ENCODE measurements at regions not wholly inside any gene's neighbourhood (a gene's known extent, or its start where the extent isn't known, plus 50 kb on each side); places are given as distances from the start of the nearest gene placed in this dataset.
A peak's percentile ranks its signal among the peaks of the same experiment; 100 is the strongest.

DNA sequence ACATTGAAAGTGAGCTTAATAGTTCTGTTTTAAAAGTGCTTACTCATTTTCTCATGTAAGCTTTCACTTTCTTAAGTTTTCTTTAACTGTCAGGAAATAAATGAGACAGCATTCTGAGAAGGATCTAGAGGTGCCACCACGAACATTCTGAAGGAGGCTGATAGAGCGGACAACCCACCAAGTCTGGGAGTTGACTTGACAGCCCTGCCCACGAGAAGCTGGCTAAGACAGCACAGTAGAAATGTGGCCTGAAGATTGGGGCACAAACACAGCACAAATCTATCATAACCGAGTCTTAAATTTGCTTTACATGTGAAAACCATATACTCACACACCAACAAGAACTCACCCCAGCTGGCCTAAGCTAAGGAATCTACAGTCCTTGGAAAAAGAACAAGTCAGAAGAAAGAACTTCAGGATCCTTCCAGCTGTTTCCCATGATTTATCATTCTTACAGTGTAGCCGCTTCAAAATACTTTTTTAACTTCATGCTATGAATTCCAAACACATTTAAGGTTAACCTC, 144.2 kb upstream of the TNFAIP3 start:
- Histone ChIP-seq H3K27ac (peak overlapping the region in 3 of 4 donors; percentile 41 to 45 (median 43)), H3K9me3 (no peaks in the 10 kb centered on the region), H3K36me3 (no peaks in the 10 kb centered on the region), H3K4me3 (no peak overlapping the region), H3K27me3 (no peaks in the 10 kb centered on the region), H3K4me1 (peaks cover 0 to 14% (median 0%) of the 10 kb centered on the region in 3 donors)
- TF ChIP-seq, protein P1, sequence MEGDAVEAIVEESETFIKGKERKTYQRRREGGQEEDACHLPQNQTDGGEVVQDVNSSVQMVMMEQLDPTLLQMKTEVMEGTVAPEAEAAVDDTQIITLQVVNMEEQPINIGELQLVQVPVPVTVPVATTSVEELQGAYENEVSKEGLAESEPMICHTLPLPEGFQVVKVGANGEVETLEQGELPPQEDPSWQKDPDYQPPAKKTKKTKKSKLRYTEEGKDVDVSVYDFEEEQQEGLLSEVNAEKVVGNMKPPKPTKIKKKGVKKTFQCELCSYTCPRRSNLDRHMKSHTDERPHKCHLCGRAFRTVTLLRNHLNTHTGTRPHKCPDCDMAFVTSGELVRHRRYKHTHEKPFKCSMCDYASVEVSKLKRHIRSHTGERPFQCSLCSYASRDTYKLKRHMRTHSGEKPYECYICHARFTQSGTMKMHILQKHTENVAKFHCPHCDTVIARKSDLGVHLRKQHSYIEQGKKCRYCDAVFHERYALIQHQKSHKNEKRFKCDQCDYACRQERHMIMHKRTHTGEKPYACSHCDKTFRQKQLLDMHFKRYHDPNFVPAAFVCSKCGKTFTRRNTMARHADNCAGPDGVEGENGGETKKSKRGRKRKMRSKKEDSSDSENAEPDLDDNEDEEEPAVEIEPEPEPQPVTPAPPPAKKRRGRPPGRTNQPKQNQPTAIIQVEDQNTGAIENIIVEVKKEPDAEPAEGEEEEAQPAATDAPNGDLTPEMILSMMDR (IDR thresholded peaks at IDR 0.05) = no peak
- TF ChIP-seq POLR2A (IDR thresholded peaks at IDR 0.05) (no peak), POLR2AphosphoS5 (IDR thresholded peaks at IDR 0.05) (no peak), EP300 (IDR thresholded peaks at IDR 0.05) (no peak)
- WGBS, 2 donors (ENCODE audit: low coverage in 1 of 2) = 54 to 60% methylated on average over 5 of the region's 5 CpGs
- no peak for ATAC-seq

DNA sequence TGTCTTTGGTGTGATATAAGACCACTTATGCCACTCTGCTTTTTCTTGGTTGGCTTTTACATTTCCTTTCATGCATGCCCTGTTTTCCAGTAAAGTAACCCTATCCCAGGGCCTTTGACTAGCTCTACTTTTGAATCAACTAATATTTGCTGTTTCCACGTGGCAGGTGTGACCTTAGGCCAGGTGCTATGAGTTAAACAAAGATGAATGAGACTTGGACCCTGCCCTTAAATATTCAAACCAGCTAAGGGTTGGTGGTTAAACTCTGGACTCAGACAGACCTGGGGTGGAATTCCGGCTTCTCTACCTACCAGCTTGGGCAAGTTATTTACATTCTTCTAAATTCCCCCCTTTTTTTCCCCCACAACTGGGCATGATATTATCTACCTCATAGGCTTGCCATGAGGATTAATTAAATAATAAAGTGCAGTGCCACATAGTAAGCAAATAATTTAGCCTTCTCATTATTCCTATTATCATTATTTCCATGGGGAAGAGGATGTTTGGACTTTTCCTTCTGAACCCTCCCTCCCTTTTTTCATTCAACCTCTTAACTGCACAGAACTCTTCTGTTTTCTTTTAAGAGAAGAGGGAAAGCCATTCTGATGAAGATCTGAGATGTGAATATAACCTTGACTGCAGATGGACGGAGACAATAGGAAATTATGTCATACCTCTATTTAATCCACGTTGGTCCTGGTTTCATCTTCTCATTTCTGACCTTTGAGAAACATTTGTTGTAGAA, 143.6 kb upstream of the TNFAIP3 start:
- no peaks in the 10 kb centered on the region for H3K27me3 ChIP-seq
- no peak for ATAC-seq
- no peaks in the 10 kb centered on the region for H3K9me3 ChIP-seq
- peaks cover 0 to 15% (median 0%) of the 10 kb centered on the region in 3 donors for H3K4me1 ChIP-seq
- WGBS, 2 donors (ENCODE audit: low coverage in 1 of 2) = 50 to 66% methylated on average over 4 of the region's 4 CpGs
- H3K27ac ChIP-seq = peak overlapping the region in 2 of 4 donors; percentile 43 to 45
- H3K36me3 ChIP-seq = no peaks in the 10 kb centered on the region
- H3K4me3 ChIP-seq = no peak overlapping the region
- TF ChIP-seq POLR2A (IDR thresholded peaks at IDR 0.05) = no peak
- TF ChIP-seq POLR2AphosphoS5 (IDR thresholded peaks at IDR 0.05) = no peak
- TF ChIP-seq EP300 (IDR thresholded peaks at IDR 0.05) = no peak
- TF ChIP-seq, protein P1 (IDR thresholded peaks at IDR 0.05) = no peak

DNA sequence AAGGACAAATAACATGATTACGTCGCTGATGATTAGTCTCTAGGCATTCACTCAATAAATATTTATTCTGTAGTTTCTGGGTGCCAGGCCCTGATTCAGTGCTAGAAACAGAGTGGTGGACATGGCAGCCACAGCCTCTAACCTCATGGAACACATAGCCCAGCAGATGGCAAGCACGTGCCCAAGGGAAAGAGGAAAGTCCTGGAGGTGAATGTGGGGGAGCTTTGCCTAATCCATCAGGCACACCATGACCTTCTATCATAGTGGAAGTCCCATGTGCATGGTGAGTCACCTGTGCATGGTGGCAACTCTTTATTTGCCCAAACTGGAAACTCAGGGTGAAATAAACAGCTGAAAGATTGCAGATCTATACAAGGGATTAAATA, 143.0 kb upstream of the TNFAIP3 start:
- no peaks in the 10 kb centered on the region for H3K9me3 ChIP-seq

DNA sequence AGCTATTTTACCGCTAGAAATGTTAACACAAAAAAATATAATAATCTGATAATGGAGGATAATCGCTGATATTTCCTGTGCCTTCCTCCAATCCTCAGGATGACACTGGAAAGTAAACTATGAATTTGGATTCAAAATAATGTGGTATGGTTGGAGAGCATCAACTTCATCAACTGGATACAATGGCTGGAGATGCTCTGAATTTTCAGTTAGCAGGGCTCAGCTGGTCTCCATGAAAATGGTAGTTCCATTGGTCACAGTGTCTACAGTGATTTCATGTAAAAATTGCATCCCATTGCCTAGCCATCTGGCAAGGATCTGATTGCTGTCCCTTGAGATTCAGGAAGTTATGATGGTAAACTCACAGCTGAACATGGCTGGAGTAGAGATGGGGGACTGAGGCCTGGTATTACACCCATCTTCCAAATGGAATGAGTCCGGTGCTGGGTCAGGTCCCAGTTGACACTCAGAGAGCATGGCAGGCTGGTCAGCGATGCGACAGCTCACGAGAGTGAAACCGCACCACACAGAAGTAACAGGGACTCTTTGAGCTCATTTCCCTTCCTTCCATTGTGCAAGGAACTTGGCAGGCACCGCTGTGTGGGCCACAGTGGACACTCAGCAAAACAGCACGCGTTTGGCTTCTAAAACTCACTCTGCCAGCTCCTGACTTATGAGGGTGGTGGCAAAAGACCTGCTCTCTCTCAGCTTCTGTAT, 142.4 kb upstream of the TNFAIP3 start:
- Histone ChIP-seq H3K27me3 (no peaks in the 10 kb centered on the region), H3K4me3 (no peak overlapping the region), H3K4me1 (peaks cover 0 to 26% (median 0%) of the 10 kb centered on the region in 3 donors), H3K27ac (no peak overlapping the region), H3K36me3 (no peaks in the 10 kb centered on the region), H3K9me3 (no peaks in the 10 kb centered on the region)
- ATAC-seq = peak; percentile 47
- 57 to 88% methylated on average over 2 to 10 of the region's 10 CpGs for WGBS, 2 donors (ENCODE audit: low coverage in 1 of 2)
- TF ChIP-seq, protein P1 (IDR thresholded peaks at IDR 0.05) = no peak
- TF ChIP-seq EP300 (IDR thresholded peaks at IDR 0.05) (no peak), POLR2A (IDR thresholded peaks at IDR 0.05) (no peak), POLR2AphosphoS5 (IDR thresholded peaks at IDR 0.05) (no peak)

More for the DNA sequence above, 143.0 kb upstream of the TNFAIP3 start:
- Histone ChIP-seq H3K36me3 (no peaks in the 10 kb centered on the region), H3K4me3 (no peak overlapping the region), H3K27me3 (no peaks in the 10 kb centered on the region), H3K27ac (peak overlapping the region in 1 of 4 donors; percentile 6), H3K4me1 (peaks cover 0 to 21% (median 0%) of the 10 kb centered on the region in 3 donors)
- ATAC-seq = no peak
- 28 to 65% methylated on average over 2 to 3 of the region's 3 CpGs for WGBS, 2 donors (ENCODE audit: low coverage in 1 of 2)
- TF ChIP-seq POLR2A (IDR thresholded peaks at IDR 0.05) = no peak
- TF ChIP-seq EP300 (IDR thresholded peaks at IDR 0.05) = no peak
- no peak for TF ChIP-seq POLR2AphosphoS5 (IDR thresholded peaks at IDR 0.05)
- TF ChIP-seq, protein P1 (IDR thresholded peaks at IDR 0.05) = no peak

All from gastroesophageal sphincter (tissue), 4 donors.